ENCODE measurements at regions not wholly inside any gene's neighbourhood (a gene's known extent, or its start where the extent isn't known, plus 50 kb on each side); places are given as distances from the start of the nearest gene placed in this dataset.
"Not testable (repeated sequence)": the region's sequence is repeated elsewhere in the genome, so short reads cannot be mapped to it uniquely, and the experiment has no call there.

DNA sequence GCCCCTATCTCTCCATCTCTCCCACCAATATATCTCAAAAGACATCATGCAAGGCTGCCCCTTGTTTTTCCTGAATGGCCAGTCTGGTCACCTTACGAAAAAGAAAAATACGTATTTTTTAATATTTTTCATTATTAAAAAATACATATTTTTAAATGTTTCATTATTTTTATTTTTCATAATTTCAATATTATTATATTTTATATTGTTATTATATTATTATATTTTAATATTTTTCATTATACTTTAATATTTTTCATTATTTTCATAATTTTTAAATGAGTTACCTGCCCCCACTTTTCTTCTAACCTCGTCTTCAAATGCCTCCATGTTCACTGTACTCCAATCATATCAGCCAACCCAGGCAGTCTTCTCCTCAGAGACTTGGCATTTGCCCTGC, 116.0 kb upstream of the ERCC4 start:
- Mint-ChIP-seq H3K36me3 (no peaks in the 10 kb centered on the region), H3K27ac (no peak overlapping the region), H3K9me3 (no peaks in the 10 kb centered on the region)
- ATAC-seq (no peak), DNase-seq (ENCODE audit: low spot score in 2 of 2) (no peak)

DNA sequence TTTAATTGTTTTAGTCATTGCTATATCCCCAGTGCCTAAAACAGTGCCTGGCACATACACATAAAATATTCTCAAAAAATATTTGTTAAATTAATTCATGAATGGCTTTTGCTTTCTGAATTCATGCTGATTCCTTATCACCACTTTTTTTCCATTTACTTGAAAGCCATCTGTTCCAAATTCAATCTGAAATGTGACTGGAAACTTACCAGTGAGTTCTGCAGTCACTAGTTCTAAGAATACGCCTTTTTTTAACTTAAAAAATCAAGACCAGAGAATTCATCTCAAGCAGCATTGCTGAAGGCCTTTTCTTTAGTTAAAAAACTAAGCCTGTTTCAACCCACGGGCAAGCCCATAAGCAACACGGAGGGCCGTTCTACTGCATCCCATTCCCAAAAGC, 114.0 kb upstream of the ERCC4 start:
- DNase-seq (ENCODE audit: low spot score in 2 of 2) (no peak), ATAC-seq (no peak)
- Mint-ChIP-seq H3K36me3 (no peaks in the 10 kb centered on the region), H3K27ac (no peak overlapping the region), H3K9me3 (no peaks in the 10 kb centered on the region)

DNA sequence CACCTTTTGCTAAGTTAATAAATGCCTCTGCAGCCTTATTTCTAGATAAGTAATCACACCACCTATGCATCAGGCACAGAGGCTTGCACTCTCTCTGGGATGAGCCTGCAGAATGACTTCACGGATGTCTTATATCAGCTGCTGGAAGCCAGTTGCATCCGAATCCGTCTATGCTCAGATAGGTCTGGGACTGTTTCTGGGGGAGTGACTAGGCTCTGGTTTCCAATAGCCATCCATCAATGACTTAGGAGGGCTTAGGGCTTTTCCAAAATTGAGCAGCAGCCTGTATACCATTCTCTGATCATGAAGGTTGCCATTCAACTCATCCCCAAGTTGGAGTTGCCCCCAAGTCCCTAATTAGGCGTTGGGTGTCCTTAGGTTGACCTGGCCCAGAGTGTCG, 113.3 kb upstream of the ERCC4 start:
- H3K9me3 Mint-ChIP-seq = no peaks in the 10 kb centered on the region
- DNase-seq (ENCODE audit: low spot score in 2 of 2) = no peak
- ATAC-seq = no peak

DNA sequence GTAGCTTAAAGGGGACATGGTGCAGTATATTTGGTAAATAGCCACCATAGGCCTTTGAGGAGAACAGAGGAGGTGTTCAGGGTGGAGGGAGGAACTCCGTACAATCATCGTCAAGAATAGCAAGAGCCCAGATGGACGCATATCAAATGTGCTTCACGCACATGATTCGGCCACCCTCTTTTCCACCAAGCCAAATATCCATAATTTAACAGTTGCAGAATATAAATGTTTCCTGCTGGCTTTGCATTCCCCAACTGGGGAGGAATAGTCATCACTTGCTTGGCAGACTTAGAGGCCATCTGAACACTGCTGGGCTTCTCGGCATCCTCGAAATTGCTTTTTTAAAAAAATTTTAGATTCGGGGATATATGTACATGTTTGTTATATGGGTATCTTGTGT, 111.9 kb upstream of the ERCC4 start:
- no peak for DNase-seq (ENCODE audit: low spot score in 2 of 2)
- Mint-ChIP-seq H3K9me3 (peaks cover 0 to 3% of the 10 kb centered on the region in 2 donors), H3K27ac (no peak overlapping the region)

More for the DNA sequence above, 113.3 kb upstream of the ERCC4 start:
- no peak overlapping the region for H3K27ac Mint-ChIP-seq
- no peaks in the 10 kb centered on the region for H3K36me3 Mint-ChIP-seq

DNA sequence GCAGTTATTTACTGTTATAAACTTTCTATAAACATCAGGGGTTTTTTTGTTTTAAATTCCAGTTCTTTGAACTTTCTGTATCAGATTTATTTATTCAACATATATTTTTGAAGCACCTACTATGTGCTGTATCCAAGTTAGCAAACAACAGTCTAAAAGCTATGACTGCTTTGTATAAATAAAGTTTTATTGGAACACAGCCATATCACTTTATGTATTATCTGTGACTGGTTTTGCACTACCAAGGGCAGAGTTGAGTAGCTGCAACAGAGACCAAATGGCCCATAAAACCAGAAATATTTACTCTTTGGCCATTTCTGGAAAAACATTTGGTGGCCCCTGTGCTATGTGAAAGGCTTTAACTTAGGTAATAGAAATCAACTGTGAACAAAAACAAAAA, 110.2 kb upstream of the ERCC4 start:
- ATAC-seq (no peak), DNase-seq (ENCODE audit: low spot score in 2 of 2) (no peak)
- Mint-ChIP-seq H3K9me3 (peaks cover 0 to 3% of the 10 kb centered on the region in 2 donors), H3K36me3 (no peaks in the 10 kb centered on the region), H3K27ac (no peak overlapping the region)

More for the DNA sequence above, 111.9 kb upstream of the ERCC4 start:
- H3K36me3 Mint-ChIP-seq = no peaks in the 10 kb centered on the region
- no peak for ATAC-seq

DNA sequence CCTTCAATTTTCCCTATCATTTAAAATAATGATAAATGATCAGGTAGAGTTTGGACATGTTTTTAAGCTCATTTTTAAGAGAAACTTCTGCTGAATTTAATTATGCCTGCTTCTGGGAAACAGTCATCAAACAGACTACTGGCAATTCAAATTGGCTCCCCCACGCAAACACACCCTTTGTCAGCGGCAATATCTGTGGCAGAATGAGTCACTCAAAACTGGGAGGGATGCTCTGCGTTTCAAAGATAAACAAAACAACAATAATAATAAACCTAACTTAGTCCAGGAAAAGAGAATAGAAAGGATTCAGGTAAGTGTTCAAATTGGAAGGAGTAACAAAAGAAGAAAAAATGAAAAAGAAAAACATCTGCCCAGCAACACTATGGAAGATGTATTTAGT, 108.1 kb upstream of the ERCC4 start:
- DNase-seq (ENCODE audit: low spot score in 2 of 2) (no peak), ATAC-seq (no peak)
- H3K27ac Mint-ChIP-seq = no peak overlapping the region
- H3K9me3 Mint-ChIP-seq = peaks cover 3 to 5% of the 10 kb centered on the region in 2 donors
- H3K36me3 Mint-ChIP-seq = no peaks in the 10 kb centered on the region

DNA sequence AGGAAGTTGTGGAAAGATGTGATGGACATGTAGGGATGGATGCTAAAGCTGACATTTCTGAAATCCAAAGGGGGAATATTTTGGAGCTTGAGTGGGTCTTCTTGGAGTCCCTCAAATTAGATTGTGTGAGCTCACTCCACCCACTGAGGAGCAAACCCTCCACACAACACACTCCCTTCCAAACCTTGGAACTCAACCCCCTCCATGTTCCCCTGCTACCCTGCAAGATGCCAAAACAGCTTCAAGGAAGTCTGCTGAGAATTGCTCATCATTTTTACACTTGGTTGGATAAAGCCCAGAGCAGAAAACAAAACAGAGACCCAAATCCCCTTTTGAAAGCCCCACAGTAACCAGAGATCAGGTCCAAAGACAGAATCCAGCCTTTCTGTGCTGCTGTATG, 103.3 kb upstream of the ERCC4 start:
- peaks cover 5 to 6% of the 10 kb centered on the region in 2 donors for H3K9me3 Mint-ChIP-seq
- no peak for DNase-seq (ENCODE audit: low spot score in 2 of 2)
- peaks cover 0 to 4% of the 10 kb centered on the region in 2 donors for H3K36me3 Mint-ChIP-seq
- no peak for ATAC-seq
- no peak overlapping the region for H3K27ac Mint-ChIP-seq

DNA sequence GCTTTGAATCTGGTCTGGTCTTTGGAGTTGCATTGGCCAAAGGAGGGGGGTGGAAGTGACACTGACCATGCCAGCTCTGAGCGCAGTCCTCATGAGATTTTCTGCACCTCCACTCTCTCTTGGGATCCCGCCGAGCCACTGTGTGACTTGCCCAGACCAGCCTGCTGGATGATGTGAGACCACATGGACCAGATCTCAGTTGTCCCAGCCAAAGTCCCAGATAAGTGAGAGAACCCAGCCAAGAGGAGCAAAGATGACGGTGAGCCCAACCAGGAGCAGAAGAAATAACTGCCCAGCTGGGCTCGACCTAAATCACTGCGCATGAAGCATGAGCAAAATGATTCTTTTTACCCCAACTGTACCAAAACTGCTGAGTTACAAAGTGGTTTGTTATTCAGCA, 96.5 kb upstream of the ERCC4 start:
- DNase-seq (ENCODE audit: low spot score in 2 of 2) = no peak
- Mint-ChIP-seq H3K27ac (no peak overlapping the region), H3K9me3 (peaks cover 0 to 4% of the 10 kb centered on the region in 2 donors), H3K36me3 (no peaks in the 10 kb centered on the region)
- ATAC-seq = no peak

DNA sequence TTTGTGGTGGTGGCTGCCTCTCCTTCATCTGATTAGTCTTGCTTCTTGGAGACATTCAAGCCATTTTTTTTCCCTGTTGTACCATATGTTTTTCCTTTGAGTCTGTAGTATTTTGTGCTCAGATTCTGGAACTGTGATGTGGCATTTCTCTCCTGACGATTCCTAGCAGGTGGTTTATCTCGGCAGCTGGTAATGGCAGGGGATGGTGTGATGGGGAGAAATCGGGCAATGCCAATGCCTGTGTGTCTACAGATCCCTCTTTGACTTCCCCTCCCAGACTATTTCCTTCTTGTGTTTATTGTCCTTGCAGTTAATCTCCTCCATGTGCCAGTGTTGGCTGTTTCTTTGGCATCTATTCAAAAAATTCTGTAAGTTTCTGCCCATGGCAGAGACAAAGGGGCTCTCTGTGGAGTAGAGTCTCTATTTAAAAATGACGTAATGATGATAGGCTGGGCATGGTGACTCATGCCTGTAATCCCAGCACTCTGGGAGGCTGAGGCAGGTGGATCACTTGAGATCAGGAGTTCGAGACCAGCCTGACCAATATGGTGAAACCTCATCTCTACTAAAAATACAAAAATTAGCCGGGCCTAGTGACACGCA, 90.2 kb upstream of the ERCC4 start:
- H3K36me3 Mint-ChIP-seq = no peaks in the 10 kb centered on the region
- no peak for DNase-seq (ENCODE audit: low spot score in 2 of 2)
- no peak overlapping the region for H3K27ac Mint-ChIP-seq
- no peak for ATAC-seq
- peaks cover 0 to under 1% of the 10 kb centered on the region in 2 donors for H3K9me3 Mint-ChIP-seq

DNA sequence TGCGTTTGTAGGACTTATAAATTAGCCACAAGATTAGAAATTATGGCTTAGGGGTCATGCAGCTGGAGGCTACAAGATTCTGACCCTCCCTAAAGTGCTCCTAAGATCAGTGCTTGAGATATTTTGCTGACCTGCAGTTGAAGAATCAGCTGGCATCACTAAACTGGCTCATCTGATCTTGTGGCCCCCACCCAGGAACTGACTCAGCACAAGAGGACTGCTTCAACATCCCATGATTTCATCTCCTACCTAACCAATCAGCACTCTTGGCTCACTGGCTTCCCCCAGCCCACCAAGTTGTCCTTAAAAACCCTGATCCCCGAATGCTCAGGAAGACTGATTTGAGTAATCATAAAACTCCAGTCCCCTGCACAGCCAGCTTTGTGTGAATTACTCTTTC, 86.4 kb upstream of the ERCC4 start:
- DNase-seq (ENCODE audit: low spot score in 2 of 2) = no peak
- no peaks in the 10 kb centered on the region for H3K36me3 Mint-ChIP-seq
- H3K27ac Mint-ChIP-seq = no peak overlapping the region
- no peak for ATAC-seq
- no peaks in the 10 kb centered on the region for H3K9me3 Mint-ChIP-seq

DNA sequence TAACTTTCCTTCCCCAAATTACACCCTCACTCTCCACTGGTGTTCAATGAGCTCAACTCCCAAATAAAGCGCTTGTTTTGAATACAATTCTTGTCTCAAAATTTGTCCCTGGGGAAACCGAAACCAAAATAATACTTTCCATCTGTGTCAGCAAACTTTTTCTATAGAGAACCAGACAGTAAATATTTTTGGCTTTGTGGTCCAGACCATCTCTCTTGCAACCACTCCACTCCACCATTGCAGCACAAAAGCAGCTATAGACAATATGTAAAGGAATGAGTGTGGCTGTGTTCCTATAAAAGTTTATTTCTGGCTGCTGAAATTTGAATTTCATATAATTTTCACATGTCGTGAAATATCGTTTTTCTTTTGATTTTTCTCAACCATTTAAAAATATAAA, 84.6 kb upstream of the ERCC4 start:
- DNase-seq (ENCODE audit: low spot score in 2 of 2) = no peak
- Mint-ChIP-seq H3K36me3 (no peaks in the 10 kb centered on the region), H3K27ac (no peak overlapping the region), H3K9me3 (no peaks in the 10 kb centered on the region)
- ATAC-seq = no peak

DNA sequence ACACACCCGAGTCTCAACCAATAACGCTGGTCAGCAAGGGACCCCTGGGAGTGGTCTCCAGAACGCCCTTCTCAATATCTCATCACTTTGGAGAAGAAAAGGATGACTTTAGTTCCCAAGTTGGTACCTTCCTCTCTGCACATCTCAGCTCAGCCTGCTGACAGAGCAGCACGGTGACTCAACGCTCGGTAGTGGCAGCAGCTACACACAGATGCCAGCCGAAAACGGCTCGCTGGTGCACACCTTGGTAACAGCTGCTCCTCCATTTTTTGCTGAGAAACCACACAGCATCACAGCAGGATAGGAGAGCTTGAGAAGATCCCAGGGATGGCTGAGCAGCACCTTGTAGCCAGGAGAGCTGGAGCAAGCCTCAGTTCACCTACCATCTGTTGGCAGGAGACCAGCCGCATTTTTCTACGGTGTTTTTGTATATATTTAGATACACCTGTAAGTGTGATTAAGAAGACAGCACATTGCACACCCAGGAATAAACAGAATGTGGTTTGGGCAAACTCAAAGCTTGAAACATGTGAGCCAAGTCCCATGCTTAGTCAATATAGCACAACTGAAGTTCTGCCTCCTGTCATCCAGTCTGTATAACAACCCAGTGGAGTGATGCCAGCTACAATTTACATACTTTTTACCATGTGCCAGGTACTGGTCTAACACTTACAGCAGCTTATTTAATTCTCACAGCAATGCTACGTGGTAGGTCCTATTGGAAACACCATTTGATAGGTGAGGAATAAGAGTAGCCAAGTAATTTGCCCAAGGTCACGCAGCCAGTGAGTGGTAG, 83.8 kb upstream of the ERCC4 start:
- no peaks in the 10 kb centered on the region for H3K36me3 Mint-ChIP-seq
- no peak overlapping the region for H3K27ac Mint-ChIP-seq
- no peak for DNase-seq (ENCODE audit: low spot score in 2 of 2)
- ATAC-seq = no peak
- H3K9me3 Mint-ChIP-seq = no peaks in the 10 kb centered on the region

DNA sequence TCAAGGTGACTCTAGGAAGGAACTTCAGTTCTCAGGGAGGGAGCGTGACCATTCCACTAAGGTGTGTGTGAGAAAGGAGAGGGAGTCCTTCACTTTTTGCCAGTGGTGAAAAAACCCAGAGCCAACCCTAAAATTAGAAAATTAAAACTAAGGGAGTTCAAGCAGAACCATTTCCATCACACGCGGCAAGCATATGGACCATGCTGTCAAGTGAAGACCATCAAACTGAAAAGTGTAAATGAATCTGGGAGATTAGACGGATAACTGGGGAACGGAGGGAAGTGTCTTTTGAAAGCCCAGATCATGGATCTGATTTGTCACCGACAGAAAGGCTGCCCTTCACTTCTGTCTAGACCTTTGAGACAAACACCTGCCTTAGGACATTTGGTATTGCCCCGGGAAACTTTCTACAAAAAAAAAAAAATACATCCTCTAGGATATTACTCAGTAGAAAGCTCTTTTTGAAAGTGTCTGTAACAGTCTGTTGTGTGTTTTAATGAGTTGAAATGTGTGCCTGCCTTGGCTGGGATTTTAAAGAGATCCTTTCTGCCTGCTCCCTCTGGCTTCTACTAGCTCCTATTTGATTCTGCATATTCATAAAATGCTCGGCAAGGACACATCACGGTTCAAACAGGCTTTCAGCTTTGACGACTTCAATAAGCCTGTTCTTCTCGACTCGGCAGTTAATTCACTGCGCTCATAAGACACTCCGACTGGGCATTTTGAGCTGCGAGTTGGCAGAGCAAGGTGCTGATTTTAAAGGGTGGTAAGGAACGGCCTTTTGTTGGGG, 81.4 kb upstream of the ERCC4 start:
- no peaks in the 10 kb centered on the region for H3K9me3 Mint-ChIP-seq
- no peaks in the 10 kb centered on the region for H3K36me3 Mint-ChIP-seq
- DNase-seq (ENCODE audit: low spot score in 2 of 2) (no peak), ATAC-seq (no peak)
- no peak overlapping the region for H3K27ac Mint-ChIP-seq

DNA sequence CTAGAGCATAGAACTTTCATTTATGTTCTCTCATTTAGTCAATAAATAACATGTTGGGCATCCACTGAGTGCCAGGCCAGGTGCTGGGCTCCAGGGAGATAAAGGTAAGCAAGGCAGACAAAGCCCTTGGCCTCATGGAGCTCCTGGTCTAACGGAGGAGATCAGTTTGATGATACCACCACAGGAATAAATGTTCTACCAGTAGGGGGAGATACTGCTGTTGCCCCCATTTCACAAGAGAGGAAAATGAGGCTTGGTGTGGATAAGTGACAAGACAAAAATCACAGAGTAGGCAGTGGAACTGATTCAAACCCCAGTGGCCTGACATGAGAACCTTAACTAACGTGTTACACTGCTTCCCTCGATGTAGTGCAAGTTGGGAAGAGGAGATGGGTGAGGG, 80.4 kb upstream of the ERCC4 start:
- no peaks in the 10 kb centered on the region for H3K36me3 Mint-ChIP-seq
- no peaks in the 10 kb centered on the region for H3K9me3 Mint-ChIP-seq
- no peak overlapping the region for H3K27ac Mint-ChIP-seq
- no peak for ATAC-seq
- no peak for DNase-seq (ENCODE audit: low spot score in 2 of 2)

DNA sequence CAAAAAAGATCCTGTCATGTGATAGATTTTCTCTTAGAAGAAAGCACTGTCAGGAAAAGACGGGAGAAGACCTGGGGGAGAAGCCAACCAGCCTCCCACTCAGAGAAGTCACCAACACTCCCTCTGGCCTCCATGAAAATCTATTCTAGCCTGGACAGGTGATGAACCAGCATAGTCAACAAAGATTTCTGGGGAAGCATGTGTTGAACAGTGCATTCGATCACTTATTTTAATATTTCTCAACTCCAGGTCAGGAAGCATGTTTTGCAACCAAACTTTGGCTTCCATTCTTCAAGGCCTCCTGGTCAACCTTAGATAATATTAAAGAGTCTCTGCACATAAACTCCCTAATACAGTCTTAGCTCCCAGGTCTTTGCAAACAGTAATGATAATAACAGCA, 74.7 kb upstream of the ERCC4 start:
- ATAC-seq = no peak
- H3K9me3 Mint-ChIP-seq = no peaks in the 10 kb centered on the region
- no peak for DNase-seq (ENCODE audit: low spot score in 2 of 2)
- H3K27ac Mint-ChIP-seq = no peak overlapping the region
- no peaks in the 10 kb centered on the region for H3K36me3 Mint-ChIP-seq

DNA sequence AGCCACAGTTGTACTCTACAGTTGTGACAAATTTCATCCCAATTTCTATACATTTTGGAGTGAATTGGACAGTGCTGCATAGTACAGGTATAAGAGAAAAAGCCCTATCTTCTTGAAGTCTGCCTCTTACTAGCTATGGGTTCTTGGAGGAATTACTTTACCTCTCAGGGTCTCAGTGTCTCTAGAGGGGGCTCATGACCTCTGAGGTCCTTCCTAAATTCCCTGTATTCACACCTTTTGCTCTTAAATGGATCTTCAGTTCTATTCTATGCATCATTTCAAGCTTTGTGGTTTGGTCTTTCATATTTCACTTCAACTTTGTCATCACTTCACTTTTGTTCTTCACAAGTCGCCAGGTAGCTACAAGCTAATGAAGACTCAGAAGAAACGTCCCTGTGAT, 71.2 kb upstream of the ERCC4 start:
- Mint-ChIP-seq H3K9me3 (peaks cover 0 to 4% of the 10 kb centered on the region in 2 donors), H3K27ac (no peak overlapping the region), H3K36me3 (no peaks in the 10 kb centered on the region)
- DNase-seq (ENCODE audit: low spot score in 2 of 2) (no peak), ATAC-seq (no peak)

DNA sequence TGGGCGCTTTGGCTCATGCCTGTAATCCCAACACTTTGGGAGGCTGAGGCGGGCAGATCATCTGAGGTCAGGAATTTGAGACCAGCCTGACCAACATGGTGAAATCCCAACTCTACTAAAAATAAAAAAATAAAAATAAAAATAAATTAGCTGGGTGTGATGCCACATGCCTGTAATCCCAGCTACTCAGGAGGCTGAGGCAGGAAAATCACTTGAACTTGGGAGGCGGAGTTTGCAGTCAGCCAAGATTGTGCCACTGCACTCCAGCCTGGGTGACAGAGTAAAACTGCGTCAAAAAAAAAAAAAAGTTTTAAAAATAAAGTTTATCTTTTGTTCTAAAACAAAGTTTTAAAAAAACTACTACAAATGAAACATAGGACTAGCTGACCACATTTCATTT, 69.8 kb upstream of the ERCC4 start:
- H3K27ac Mint-ChIP-seq; H3K9me3 Mint-ChIP-seq; ATAC-seq; DNase-seq (ENCODE audit: low spot score in 2 of 2); H3K36me3 Mint-ChIP-seq: not testable (repeated sequence)

All from activated naive CD4-positive, alpha-beta T cell treated with anti-CD3 and anti-CD28 coated beads, Interleukin-2, amount 50 U/mL, for 72 hours (primary cell).